HG03521 (cell line): ENCODE measurements at regions not wholly inside any gene's neighbourhood (a gene's known extent, or its start where the extent isn't known, plus 50 kb on each side); places are given as distances from the start of the nearest gene placed in this dataset.
"Not testable (repeated sequence)": the region's sequence is repeated elsewhere in the genome, so short reads cannot be mapped to it uniquely, and the experiment has no call there.

Experiments
- ATAC-seq: cut with Tn5 transposase; IDR thresholded peaks from one replicate; pipeline ENCODE4 v1.9.1; 2021; ENCODE audit warnings: mild to moderate bottlenecking, moderate library complexity; ENCODE audit not compliant: unreplicated experiment

DNA sequence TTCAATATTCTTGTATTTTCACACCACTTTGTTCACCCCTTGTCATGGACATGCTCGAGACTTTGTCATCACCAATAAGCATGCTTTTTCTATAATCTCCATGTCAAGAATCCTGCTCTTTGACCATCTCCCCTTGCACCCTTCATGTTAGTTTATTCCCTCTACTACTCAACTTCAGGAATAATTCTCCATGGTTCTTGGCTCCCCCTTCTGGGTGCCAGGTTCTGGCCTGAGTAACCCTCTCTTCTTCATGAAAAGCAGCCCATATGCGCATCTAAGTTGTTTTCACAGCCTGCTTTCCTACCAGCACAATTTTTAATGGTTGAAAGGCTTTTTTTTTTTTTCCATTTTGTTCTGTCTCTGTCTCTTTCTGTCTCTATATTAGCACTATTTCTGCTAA, 160.7 kb downstream of the LEPR start:
- ATAC-seq, result no peak

GRCh38 chr1:65584399-65584798, 163.9 kb downstream of the LEPR start:
- ATAC-seq, result no peak

- no peak for ATAC-seq
Observed at GRCh38 chr1:65590279-65590678, 169.8 kb downstream of the LEPR start.

DNA sequence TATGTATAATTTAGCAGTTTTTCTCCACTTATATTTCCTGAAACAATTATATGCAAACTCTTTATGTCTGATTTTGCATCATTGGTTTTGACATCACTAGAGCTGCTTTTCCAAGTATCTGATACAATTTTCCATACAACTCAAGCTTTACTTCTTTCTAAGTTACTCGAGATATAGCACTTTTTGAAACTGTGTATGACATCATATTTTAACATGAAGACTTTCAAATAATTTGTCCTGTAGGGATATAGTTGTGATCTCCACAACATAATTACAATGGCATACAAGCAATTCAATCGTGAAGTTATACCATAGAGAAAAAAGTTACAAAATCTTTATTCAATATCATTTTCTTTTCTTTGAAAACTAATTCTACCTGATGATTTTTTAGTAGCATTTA, 173.0 kb downstream of the LEPR start:
- ATAC-seq, result no peak

DNA sequence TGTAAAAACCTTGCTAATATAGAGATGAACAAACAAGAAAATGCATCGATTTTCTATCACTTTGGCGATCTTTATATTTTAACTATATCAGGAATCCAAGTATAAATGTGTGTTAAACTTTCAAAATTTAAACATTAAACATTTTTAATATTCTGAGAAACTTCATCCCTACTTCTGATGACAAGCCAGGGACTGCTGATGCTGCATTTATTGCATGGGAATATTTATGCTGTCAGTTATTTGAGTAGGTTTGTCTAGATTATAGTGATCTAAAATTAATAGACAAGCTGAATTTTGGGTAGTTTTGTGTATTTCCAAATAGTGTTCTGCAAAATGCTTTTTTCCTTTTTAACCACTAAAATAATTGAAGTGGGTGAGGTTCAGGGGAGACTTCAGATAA, 175.3 kb downstream of the LEPR start:
- ATAC-seq, result no peak

DNA sequence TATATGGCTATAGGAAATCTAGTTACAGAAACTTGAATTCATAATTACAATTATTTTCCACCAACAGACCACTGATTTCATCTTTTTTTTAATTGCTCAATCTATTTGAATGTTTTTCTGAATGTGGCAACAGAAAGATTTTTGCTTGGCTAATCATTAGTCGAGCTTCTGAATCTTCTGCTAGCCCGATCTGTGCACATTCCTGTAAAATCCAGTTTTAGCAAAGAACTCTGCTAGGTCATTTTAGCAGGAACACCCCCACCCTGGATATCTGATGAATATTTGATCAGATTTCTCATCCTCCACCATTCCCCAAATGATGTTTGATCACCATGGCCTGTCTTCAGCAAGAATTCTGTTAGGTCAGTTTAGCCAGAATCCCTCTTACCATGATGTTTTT, 176.3 kb downstream of the LEPR start:
- no peak for ATAC-seq

- no peak for ATAC-seq
Observed at GRCh38 chr1:65605621-65606020, 185.2 kb downstream of the LEPR start.

GRCh38 chr1:65606426-65606825, 186.0 kb downstream of the LEPR start:
- no peak for ATAC-seq

- no peak for ATAC-seq
Observed at GRCh38 chr1:65613884-65614283, 178.8 kb upstream of the PDE4B start.

GRCh38 chr1:65615859-65616258, 176.8 kb upstream of the PDE4B start:
- no peak for ATAC-seq

DNA sequence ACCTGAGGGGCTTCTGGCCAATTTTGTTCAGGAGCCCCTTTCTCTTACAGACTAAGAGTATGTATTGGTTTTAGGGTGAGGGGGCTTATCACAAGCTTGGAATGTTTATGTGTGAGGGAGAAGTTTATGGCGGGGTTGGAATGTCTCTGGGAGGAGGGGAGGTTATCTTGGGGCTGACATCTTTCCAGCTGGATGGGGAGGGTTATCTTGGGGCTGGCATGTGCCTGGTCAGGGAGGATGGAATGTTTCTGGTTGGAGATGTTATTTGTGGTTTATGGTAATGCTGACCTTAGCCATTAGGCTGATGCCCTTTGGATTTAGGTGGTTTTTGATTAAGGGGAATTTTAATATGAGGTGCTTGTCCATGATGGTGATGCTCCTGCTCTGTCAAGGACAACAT, 171.0 kb upstream of the PDE4B start:
- ATAC-seq, result not testable (repeated sequence)

DNA sequence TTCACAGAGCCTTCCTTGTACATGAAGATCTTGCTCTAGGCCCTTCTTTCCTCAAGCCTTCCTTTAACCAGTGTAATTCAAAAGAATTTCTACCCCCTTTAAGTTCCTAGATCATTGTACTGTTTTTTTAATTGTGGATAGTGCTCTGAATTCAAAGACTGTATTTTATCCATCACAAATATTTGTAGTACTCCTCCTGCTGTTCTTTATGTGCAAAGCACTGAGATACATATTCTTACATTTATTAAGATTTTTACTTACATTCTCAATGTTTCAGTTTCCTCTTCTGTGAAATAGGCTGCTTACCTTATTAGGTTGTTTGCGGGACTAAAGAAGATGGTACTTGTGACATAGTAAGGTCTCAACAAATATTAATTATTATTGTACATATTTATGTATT, 168.8 kb upstream of the PDE4B start:
- ATAC-seq, result no peak

GRCh38 chr1:65625528-65625927, 167.2 kb upstream of the PDE4B start:
- no peak for ATAC-seq

GRCh38 chr1:65626003-65626402, 166.7 kb upstream of the PDE4B start:
- no peak for ATAC-seq

- no peak for ATAC-seq
Observed at GRCh38 chr1:65629788-65630187, 162.9 kb upstream of the PDE4B start.

GRCh38 chr1:65630855-65631254, 161.8 kb upstream of the PDE4B start:
- no peak for ATAC-seq

DNA sequence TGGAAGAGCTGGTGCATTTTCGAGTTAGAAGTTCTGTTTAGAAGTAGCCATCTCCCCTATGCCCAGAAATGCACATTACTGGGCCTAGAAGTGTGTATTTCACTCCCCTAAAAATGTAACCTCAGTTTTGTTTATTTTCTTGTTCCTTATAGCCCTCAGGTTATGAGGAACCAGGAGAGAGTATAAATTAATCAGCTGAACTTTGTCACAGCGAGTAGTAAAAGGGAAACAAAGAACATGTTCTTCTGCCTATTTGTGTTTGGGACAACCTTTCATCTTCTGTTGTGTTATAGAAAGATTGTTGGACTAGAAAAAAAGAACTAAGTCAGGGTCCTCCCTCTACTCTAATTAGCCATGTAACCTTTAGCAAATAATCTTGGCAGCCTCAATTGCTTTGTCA, 160.5 kb upstream of the PDE4B start:
- no peak for ATAC-seq

DNA sequence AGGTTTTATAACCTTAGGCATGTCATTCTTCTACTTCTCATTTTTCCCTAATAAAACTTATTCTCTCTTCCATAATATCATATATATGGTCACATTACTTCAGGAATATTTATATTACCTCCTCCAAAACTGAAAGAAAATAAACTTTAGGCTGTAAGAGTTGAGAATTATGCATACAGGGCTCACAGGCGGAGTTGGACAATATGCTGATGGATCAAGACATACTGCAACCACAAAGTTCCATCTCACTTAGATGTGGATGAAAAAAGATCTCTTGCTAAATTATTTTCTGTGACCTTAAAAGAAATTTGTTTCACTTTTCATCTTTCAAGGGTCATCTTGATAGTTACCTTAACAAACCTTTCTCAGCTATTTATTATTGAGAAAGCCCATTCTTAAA, 152.6 kb upstream of the PDE4B start:
- no peak for ATAC-seq

- not testable (repeated sequence) for ATAC-seq
Observed at GRCh38 chr1:65649185-65649584, 143.5 kb upstream of the PDE4B start.

GRCh38 chr1:65650682-65651081, 142.0 kb upstream of the PDE4B start:
- no peak for ATAC-seq

DNA sequence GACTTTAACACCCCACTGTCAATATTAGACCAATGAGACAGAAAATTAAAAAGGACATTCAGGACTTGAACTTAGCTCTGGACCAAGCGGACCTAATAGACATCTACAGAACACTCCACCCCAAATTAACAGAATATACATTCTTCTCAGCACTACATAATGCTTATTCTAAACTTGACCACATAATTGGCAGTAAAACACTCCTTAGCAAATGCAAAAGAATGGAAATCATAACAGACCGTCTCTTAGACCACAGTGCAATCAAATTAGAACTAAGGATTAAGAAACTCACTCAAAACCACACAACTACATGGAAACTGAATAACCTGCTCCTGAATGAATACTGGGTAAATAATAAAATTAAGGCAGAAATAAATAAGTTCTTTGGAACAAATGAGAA, 138.2 kb upstream of the PDE4B start:
- ATAC-seq, result not testable (repeated sequence)

- not testable (repeated sequence) for ATAC-seq
Observed at GRCh38 chr1:65657609-65658008, 135.1 kb upstream of the PDE4B start.

DNA sequence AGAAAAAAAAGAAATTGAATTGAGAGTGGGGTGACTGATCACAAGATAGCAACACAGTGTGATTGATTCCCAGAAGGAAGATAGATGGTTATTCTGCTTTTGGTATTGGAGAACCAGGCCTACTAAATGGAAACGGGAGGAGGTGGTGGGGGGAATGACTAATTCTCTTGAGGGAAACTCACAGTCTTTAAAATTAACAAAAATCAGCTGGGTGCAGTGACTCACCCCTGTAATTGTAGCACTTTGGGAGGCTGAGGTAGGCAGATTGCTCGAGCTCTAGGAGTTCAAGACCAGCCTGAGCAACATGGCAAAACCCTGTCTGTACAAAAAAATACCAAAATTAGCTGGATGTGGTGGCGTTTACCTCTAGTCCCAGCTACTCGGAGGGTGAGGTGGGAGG, 134.6 kb upstream of the PDE4B start:
- no peak for ATAC-seq

DNA sequence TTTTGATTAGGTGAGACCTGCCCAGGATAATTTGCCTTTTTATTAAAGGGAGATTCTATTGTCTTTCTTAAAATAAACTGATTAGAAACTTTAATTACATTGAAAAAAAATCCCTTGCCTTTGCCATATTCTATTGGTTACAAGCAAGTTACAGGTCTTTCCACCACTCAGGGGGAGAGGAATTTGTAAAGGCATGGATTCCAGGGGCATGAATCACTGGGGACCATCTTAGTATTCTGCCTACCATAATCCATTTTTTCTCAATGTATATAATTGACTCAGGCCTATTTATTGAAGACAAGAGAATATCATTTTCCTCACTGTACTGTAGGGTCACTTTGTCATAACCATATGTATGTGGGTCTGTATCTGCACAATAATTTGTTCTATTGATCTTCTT, 124.3 kb upstream of the PDE4B start:
- no peak for ATAC-seq
